Chondrocyte (in vitro differentiated cells): ENCODE measurements at regions not wholly inside any gene's neighbourhood (a gene's known extent, or its start where the extent isn't known, plus 50 kb on each side); places are given as distances from the start of the nearest gene placed in this dataset.

Source experiments
- DNase-seq: peaks from one replicate; pipeline ENCODE4 v3.0.0; 2021; ENCODE audit warnings: mixed read lengths, low spot score
- H3K27ac Mint-ChIP-seq: one replicate; pipeline ENCODE4 v1.8.0; 2021; ENCODE audit warnings: mild to moderate bottlenecking, moderate library complexity, mixed read lengths; ENCODE audit not compliant: unreplicated experiment
- H3K27me3 Mint-ChIP-seq: 2 replicates; pipeline ENCODE4 v1.8.0; 2021; ENCODE audit warnings: low read depth, mixed read lengths
- H3K36me3 Mint-ChIP-seq: 2 replicates; pipeline ENCODE4 v1.8.0; 2021; ENCODE audit warnings: low read depth, mixed read lengths
- H3K4me1 Mint-ChIP-seq: 2 replicates; pipeline ENCODE4 v1.8.0; 2021; ENCODE audit warnings: low read depth, mild to moderate bottlenecking, mixed read lengths
- H3K4me3 Mint-ChIP-seq: one replicate; pipeline ENCODE4 v1.8.0; 2021; ENCODE audit warnings: mild to moderate bottlenecking, moderate library complexity, mixed read lengths; ENCODE audit not compliant: unreplicated experiment
- H3K9me3 Mint-ChIP-seq: 2 replicates; pipeline ENCODE4 v1.8.0; 2021; ENCODE audit warnings: low read depth, mixed read lengths
- CTCF ChIP-seq: fragments of 200-600 bp; sonication (generic); IDR thresholded peaks from 2 replicates; pipeline ENCODE4 v1.5.0; 2021; ENCODE audit warnings: antibody characterized with exemption, mild to moderate bottlenecking, moderate library complexity

GRCh38 chr4:56220261-56220660 is 167.0 kb downstream of the AASDH start:
- TF ChIP-seq CTCF, result no peak
- H3K27ac Mint-ChIP-seq, result no peak overlapping the region
- DNase-seq, result no peak
- H3K27me3 Mint-ChIP-seq, result no peaks in the 10 kb centered on the region
- no peaks in the 10 kb centered on the region for H3K9me3 Mint-ChIP-seq
- peaks cover 3% of the 10 kb centered on the region for H3K4me1 Mint-ChIP-seq
- peaks cover 2% of the 10 kb centered on the region for H3K36me3 Mint-ChIP-seq
- H3K4me3 Mint-ChIP-seq, result no peak overlapping the region

GRCh38 chr4:56219447-56219846 is 167.8 kb downstream of the AASDH start:
- Mint-ChIP-seq H3K36me3 (peaks cover 2% of the 10 kb centered on the region), H3K27me3 (no peaks in the 10 kb centered on the region), H3K9me3 (no peaks in the 10 kb centered on the region), H3K27ac (no peak overlapping the region), H3K4me1 (peaks cover 3% of the 10 kb centered on the region), H3K4me3 (no peak overlapping the region)
- TF ChIP-seq CTCF, result no peak
- DNase-seq, result no peak

- no peaks in the 10 kb centered on the region for H3K9me3 Mint-ChIP-seq
- H3K4me3 Mint-ChIP-seq, result no peak overlapping the region
- no peaks in the 10 kb centered on the region for H3K27me3 Mint-ChIP-seq
- TF ChIP-seq CTCF, result no peak
- no peak for DNase-seq
- H3K36me3 Mint-ChIP-seq, result peaks cover 2% of the 10 kb centered on the region
- H3K4me1 Mint-ChIP-seq, result peaks cover 3% of the 10 kb centered on the region
- H3K27ac Mint-ChIP-seq, result no peak overlapping the region
Measured at GRCh38 chr4:56218230-56218895, 168.9 kb downstream of the AASDH start.

- no peaks in the 10 kb centered on the region for H3K36me3 Mint-ChIP-seq
- H3K27ac Mint-ChIP-seq, result no peak overlapping the region
- H3K27me3 Mint-ChIP-seq, result no peaks in the 10 kb centered on the region
- H3K4me1 Mint-ChIP-seq, result peaks cover 3% of the 10 kb centered on the region
- no peak overlapping the region for H3K4me3 Mint-ChIP-seq
- no peaks in the 10 kb centered on the region for H3K9me3 Mint-ChIP-seq
- TF ChIP-seq CTCF, result no peak
- DNase-seq, result no peak
Measured at GRCh38 chr4:56217343-56217890, 169.9 kb downstream of the AASDH start.

GRCh38 chr4:56215901-56216300 is 171.4 kb downstream of the AASDH start:
- no peak for DNase-seq
- no peaks in the 10 kb centered on the region for H3K27me3 Mint-ChIP-seq
- no peak overlapping the region for H3K27ac Mint-ChIP-seq

More at GRCh38 chr4:56215901-56216300, 171.4 kb downstream of the AASDH start:
- Mint-ChIP-seq H3K4me3 (no peak overlapping the region), H3K4me1 (peaks cover 3% of the 10 kb centered on the region), H3K9me3 (no peaks in the 10 kb centered on the region), H3K36me3 (no peaks in the 10 kb centered on the region)
- no peak for TF ChIP-seq CTCF
